GM12878 (cell line): ENCODE measurements at regions not wholly inside any gene's neighbourhood (a gene's known extent, or its start where the extent isn't known, plus 50 kb on each side); places are given as distances from the start of the nearest gene placed in this dataset.

Experiments
- ATAC-seq: fragments of 200-7000 bp; cut with Tn5 transposase; 3 replicates; pipeline ENCODE4 v1.9.1; 2020; ENCODE audit warnings: mild to moderate bottlenecking, moderate library complexity
- BruUV-seq: library from RNA; stranded (reverse); fragments of 400-500 nt; replicated peaks from 2 replicates; lab custom pipeline; 2021; lab: Mats Ljungman, UMichigan
- CTCF ChIA-PET: fragments of 300-600 bp; sonication (Branson Sonifier 250); formaldehyde crosslinking; extraction: SDS; loops from one replicate; lab custom pipeline; 2021; ENCODE audit warnings: inconsistent platforms; lab: Yijun Ruan, JAX
- POLR2A ChIA-PET: fragments of 350-600 bp; formaldehyde crosslinking; extraction: SDS; loops from one replicate; lab custom pipeline; 2021; ENCODE audit warnings: inconsistent platforms; lab: Charles Lee
- RAD21 ChIA-PET: fragments of 300-600 bp; sonication (Branson Sonifier 250); formaldehyde crosslinking; loops from one replicate; lab custom pipeline; 2023; ENCODE audit warnings: antibody characterized with exemption; ENCODE audit not compliant: unreplicated experiment; lab: Charles Lee
- SMC1A ChIA-PET: fragments of 300-600 bp; sonication (Branson Sonifier 250); formaldehyde crosslinking; loops from one replicate; lab custom pipeline; 2023; ENCODE audit not compliant: unreplicated experiment, uncharacterized antibody; lab: Charles Lee
- DNase-seq: peaks from one replicate; pipeline ENCODE4 v3.0.0-alpha.2; 2011; ENCODE audit warnings: low read depth, low spot score
- FAIRE-seq: peaks from 3 replicates; lab custom pipeline; 2011; peaks lifted over from hg19 to GRCh38; lab: Jason Lieb, UNC
- H2AFZ ChIP-seq: 2 replicates; pipeline ENCODE4 v1.6.0; 2011; ENCODE audit warnings: low read depth, low read length, control low read depth; ENCODE audit not compliant: control insufficient read depth
- H3K27ac ChIP-seq: 2 replicates; pipeline ENCODE4 v1.5.1; 2011; ENCODE audit warnings: control low read depth; ENCODE audit not compliant: control insufficient read depth, insufficient read depth
- H3K27me3 ChIP-seq, 2 experiments: replicated peaks in 1 of 2; 2 replicates each; pipeline versions ENCODE4 v1.6.0 to v1.6.1; 2011; ENCODE audit warnings: low read length in 1 of 2; ENCODE audit not compliant: control insufficient read depth in 2 of 2, insufficient read depth in 2 of 2
- H3K36me3 ChIP-seq, 2 experiments: 2 replicates each; pipeline ENCODE4 v1.5.1; 2011; ENCODE audit warnings: low read length in 1 of 2; ENCODE audit not compliant: control insufficient read depth in 2 of 2, insufficient read depth in 2 of 2
- H3K4me1 ChIP-seq: 2 replicates; pipeline ENCODE4 v1.6.1; 2011; ENCODE audit warnings: mild to moderate bottlenecking, low read length, moderate library complexity, mixed read lengths; ENCODE audit not compliant: control insufficient read depth, insufficient read depth
- H3K4me2 ChIP-seq: 2 replicates; pipeline ENCODE4 v1.6.0; 2011; ENCODE audit warnings: control low read depth; ENCODE audit not compliant: control insufficient read depth, insufficient read depth
- H3K4me3 ChIP-seq: fragments of 200-600 bp; sonication (generic); 2 replicates; pipeline ENCODE4 v1.5.1; 2016
- H3K79me2 ChIP-seq: 2 replicates; pipeline ENCODE4 v1.6.0; 2011; ENCODE audit warnings: low read length; ENCODE audit not compliant: control insufficient read depth, insufficient read depth
- H3K9ac ChIP-seq: 2 replicates; pipeline ENCODE4 v1.8.0; 2011; ENCODE audit warnings: low read length, control low read depth, mixed read lengths; ENCODE audit not compliant: control insufficient read depth, insufficient read depth
- H3K9me3 ChIP-seq: replicated peaks from 3 replicates; pipeline ENCODE4 v1.5.1; 2011; ENCODE audit warnings: mild to moderate bottlenecking, low read length; ENCODE audit not compliant: control insufficient read depth, insufficient read depth
- H4K20me1 ChIP-seq: 2 replicates; pipeline ENCODE4 v1.6.0; 2011; ENCODE audit not compliant: control insufficient read depth, insufficient read depth
- ATF2 ChIP-seq: IDR thresholded peaks from 2 replicates; pipeline ENCODE4 v1.6.1; 2012; ENCODE audit warnings: low read length, inconsistent platforms
- BCL11A ChIP-seq: IDR thresholded peaks from 2 replicates; pipeline ENCODE4 v1.6.1; 2011; ENCODE audit warnings: low read depth, low read length
- E4F1 ChIP-seq: fragments of 450-650 bp; IDR thresholded peaks from 2 replicates; pipeline ENCODE4 v1.6.1; 2018; ENCODE audit warnings: borderline replicate concordance, mild to moderate bottlenecking; ENCODE audit not compliant: partially characterized antibody
- EGR1 ChIP-seq, 2 experiments: IDR thresholded peaks; 1 replicate in 1 of 2; 2 replicates in 1 of 2; pipeline ENCODE4 v1.6.1; 2011 to 2012; ENCODE audit warnings: low read depth in 2 of 2, low read length in 2 of 2, borderline replicate concordance in 1 of 2, mild to moderate bottlenecking in 1 of 2, moderate library complexity in 1 of 2
- FOXM1 ChIP-seq: IDR thresholded peaks from 2 replicates; pipeline ENCODE4 v1.6.1; 2012; ENCODE audit warnings: low read depth, mild to moderate bottlenecking, inconsistent platforms, low read length, moderate library complexity
- HCFC1 ChIP-seq: fragments of 150-350 bp; IDR thresholded peaks from 2 replicates; pipeline ENCODE4 v1.6.1; 2014; ENCODE audit warnings: low read length
- JUNB ChIP-seq: IDR thresholded peaks from 2 replicates; pipeline ENCODE4 v1.6.1; 2016; ENCODE audit warnings: antibody characterized with exemption, mild to moderate bottlenecking
- PML ChIP-seq: IDR thresholded peaks from 2 replicates; pipeline ENCODE4 v1.6.1; 2012; ENCODE audit warnings: low read length, inconsistent platforms
- RAD51 ChIP-seq: fragments of 450-650 bp; IDR thresholded peaks from 2 replicates; pipeline ENCODE4 v1.6.1; 2016; ENCODE audit warnings: moderate library complexity, mild to moderate bottlenecking, inconsistent platforms
- RELA ChIP-seq: fragments of 450-650 bp; IDR thresholded peaks from 2 replicates; pipeline ENCODE4 v1.8.0; 2014; ENCODE audit warnings: borderline replicate concordance; ENCODE audit not compliant: partially characterized antibody
- SMAD1 ChIP-seq: fragments of 450-650 bp; IDR thresholded peaks from 2 replicates; pipeline ENCODE4 v1.6.1; 2018; ENCODE audit warnings: mild to moderate bottlenecking, low read depth; ENCODE audit not compliant: partially characterized antibody
- SMARCA5 ChIP-seq: fragments of 450-650 bp; IDR thresholded peaks from 2 replicates; pipeline ENCODE4 v1.6.1; 2017; ENCODE audit warnings: mild to moderate bottlenecking
- TARDBP ChIP-seq: IDR thresholded peaks from 2 replicates; pipeline ENCODE4 v1.6.1; 2016; ENCODE audit warnings: borderline replicate concordance
- ZBTB33 ChIP-seq: fragments of 450-650 bp; IDR thresholded peaks from 2 replicates; pipeline ENCODE4 v1.6.1; 2017; ENCODE audit warnings: mild to moderate bottlenecking
- ZNF207 ChIP-seq: fragments of 450-650 bp; IDR thresholded peaks from 2 replicates; pipeline ENCODE4 v1.6.1; 2014; ENCODE audit warnings: antibody characterized with exemption, mild to moderate bottlenecking, borderline replicate concordance
- ZNF24 ChIP-seq: fragments of 450-650 bp; IDR thresholded peaks from 2 replicates; pipeline ENCODE4 v1.6.1; 2017; ENCODE audit warnings: antibody characterized with exemption, mild to moderate bottlenecking
- ZNF622 ChIP-seq: fragments of 450-650 bp; IDR thresholded peaks from 2 replicates; pipeline ENCODE4 v1.6.1; 2017; ENCODE audit warnings: mild to moderate bottlenecking, inconsistent platforms
- ZZZ3 ChIP-seq: IDR thresholded peaks from 2 replicates; pipeline ENCODE4 v1.6.1; 2011; ENCODE audit warnings: low read depth; ENCODE audit not compliant: control insufficient read depth, insufficient read length
- WGBS: methylation state at CpG from one replicate; pipeline ENCODE4 v1.1.6; 2016; ENCODE audit warnings: low lambda C conversion rate; ENCODE audit not compliant: insufficient replicate concordance, insufficient coverage; ENCODE audit errors: missing lambda C conversion rate; 5-methylcytosine and 5-hydroxymethylcytosine counted together
- in situ Hi-C: fragments of 300-500 bp; cut with MboI; formaldehyde crosslinking; loops from 9 replicates; pipeline ENCODE4 v1.14.3; 2018; ENCODE audit warnings: mixed read lengths
- intact Hi-C: fragments of 100-400 bp; cut with micrococcal nuclease; formaldehyde crosslinking; loops from one replicate; pipeline ENCODE4 v1.14.2; 2022; ENCODE audit not compliant: unreplicated experiment

- H3K36me3 ChIP-seq = no peaks in the 10 kb centered on the region
- WGBS = under 1% methylated on average over 21 of the region's 42 CpGs
- no peaks in the 10 kb centered on the region for H3K79me2 ChIP-seq
- no peak overlapping the region for H2AFZ ChIP-seq
- no peaks in the 10 kb centered on the region; the same call in 1 of the 2 replicates for H4K20me1 ChIP-seq
- intact Hi-C loops = no loop called here
- no peak overlapping the region for H3K4me2 ChIP-seq
- no TSS peak for BruUV-seq
- ChIA-PET POLR2A (no interaction called here), CTCF (no interaction called here), RAD21 (no interaction called here), SMC1A (no interaction called here)
- FAIRE-seq (no peak), DNase-seq (no peak), ATAC-seq (no peak)
- no peaks in the 10 kb centered on the region for H3K9me3 ChIP-seq
- TF ChIP-seq RAD51 (no peak), SMARCA5 (no peak), PML (no peak), JUNB (no peak), ZNF207 (no peak), EGR1 (IDR thresholded peaks at IDR 0.05; ENCODE audit: borderline replicate concordance in 1 of 2, low read depth in 2 of 2, low read length in 2 of 2) (no peak), ATF2 (no peak), ZNF24 (no peak), E4F1 (no peak), ZNF622 (no peak), ZZZ3 (no peak), TARDBP (no peak), ZBTB33 (no peak), FOXM1 (no peak), HCFC1 (no peak), RELA (no peak), BCL11A (no peak), SMAD1 (no peak)
- no peak overlapping the region for H3K27ac ChIP-seq
- in situ Hi-C loops = no loop called here
- no peak overlapping the region for H3K4me3 ChIP-seq
- H3K27me3 ChIP-seq = peaks cover 2 to 6% of the 10 kb centered on the region in 2 experiments; a peak in 3 of 4 replicates
- H3K9ac ChIP-seq = no peak overlapping the region
- no peaks in the 10 kb centered on the region for H3K4me1 ChIP-seq
Measured at GRCh38 chr12:112574896-112575558, 156.3 kb downstream of the PTPN11 start.
